H7 (cell line): ENCODE measurements at regions not wholly inside any gene's neighbourhood (a gene's known extent, or its start where the extent isn't known, plus 50 kb on each side); places are given as distances from the start of the nearest gene placed in this dataset.
A peak's percentile ranks its signal among the peaks of the same experiment; 100 is the strongest.

Experiments used
- DNase-seq: peaks from one replicate; pipeline ENCODE4 v3.0.0; 2012
- H3K27me3 ChIP-seq: 2 replicates; pipeline ENCODE4 v1.6.0; 2011; ENCODE audit warnings: mild to moderate bottlenecking, low read length; ENCODE audit not compliant: control insufficient read depth, insufficient read depth
- H3K36me3 ChIP-seq: replicated peaks from 2 replicates; pipeline ENCODE4 v1.5.1; 2011; ENCODE audit warnings: low read length; ENCODE audit not compliant: control insufficient read depth, insufficient read depth
- H3K4me3 ChIP-seq: 2 replicates; pipeline ENCODE4 v1.5.1; 2011; ENCODE audit warnings: low read depth, mild to moderate bottlenecking, control low read depth, low read length, moderate library complexity; ENCODE audit not compliant: insufficient read depth

DNA sequence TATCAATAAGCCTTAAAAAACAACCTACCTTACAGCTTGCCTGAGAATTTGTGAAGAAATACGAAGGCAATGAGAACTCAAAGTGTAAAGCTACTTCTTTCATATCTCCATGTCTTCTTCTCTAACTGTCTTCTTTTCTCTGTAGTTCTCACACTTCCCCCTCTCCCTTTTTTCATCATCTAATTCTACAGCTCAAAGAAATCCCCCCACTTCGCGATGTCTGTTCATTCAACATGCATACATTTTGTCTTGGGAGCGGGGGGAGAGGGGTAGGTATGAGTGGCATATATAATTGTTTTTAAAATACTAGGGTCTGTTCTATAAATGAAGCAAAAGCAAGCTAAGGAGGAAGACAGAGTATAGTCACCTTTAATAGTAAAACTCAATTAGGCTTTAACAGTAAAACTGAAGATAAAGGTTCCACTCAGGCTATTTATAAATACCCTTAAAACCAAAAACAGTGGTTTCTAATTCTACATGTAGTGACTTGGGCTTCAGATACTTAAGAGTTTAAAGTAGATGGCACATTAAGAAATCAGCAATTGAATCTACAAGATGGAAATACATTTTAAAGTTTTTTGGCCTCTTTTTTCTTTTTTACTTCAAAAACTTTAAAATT lies 106.9 kb downstream of the KLF12 start:
- DNase-seq: no peak
- no peaks in the 10 kb centered on the region for H3K36me3 ChIP-seq
- no peak overlapping the region for H3K4me3 ChIP-seq
- H3K27me3 ChIP-seq: no peaks in the 10 kb centered on the region

DNA sequence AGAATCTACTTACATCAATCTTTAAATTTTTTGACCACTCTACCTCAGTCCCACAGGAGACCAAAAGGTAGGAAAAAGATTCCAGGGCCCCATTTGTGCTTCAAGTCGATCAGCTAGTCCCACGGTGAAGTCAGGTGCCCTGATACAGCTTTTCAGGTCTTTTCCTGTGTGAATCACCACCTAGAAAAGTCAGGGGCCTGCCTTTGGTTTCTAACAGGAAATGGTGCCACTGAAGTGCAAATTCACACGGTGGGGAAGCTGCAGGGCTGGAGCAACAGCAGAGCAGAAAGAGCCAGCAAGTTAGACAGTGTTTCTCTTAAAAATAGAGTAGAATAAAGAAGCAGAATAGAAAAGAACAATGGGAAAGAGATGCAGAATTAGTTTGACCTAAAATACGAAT lies 107.5 kb downstream of the KLF12 start:
- no peaks in the 10 kb centered on the region for H3K36me3 ChIP-seq
- H3K27me3 ChIP-seq: no peaks in the 10 kb centered on the region
- H3K4me3 ChIP-seq: no peak overlapping the region
- peak; percentile 44 for DNase-seq

DNA sequence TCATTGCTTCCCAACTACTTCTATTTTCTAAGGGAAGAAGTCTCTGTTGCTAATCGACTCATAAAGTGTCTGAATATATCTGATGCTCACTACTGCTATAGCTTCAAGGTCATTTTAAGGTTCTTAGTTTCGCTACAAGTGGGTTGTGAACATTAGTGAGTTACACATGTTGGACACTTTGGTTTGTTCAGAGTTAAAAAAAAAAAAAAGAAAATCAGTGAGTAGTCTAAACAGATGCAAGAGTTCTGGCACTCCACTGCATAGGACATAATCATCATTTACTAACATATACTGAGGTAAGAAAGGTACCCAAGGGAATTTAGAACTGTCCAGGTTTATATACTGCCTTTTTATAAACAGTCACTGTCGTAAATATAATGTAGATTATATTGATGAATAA lies 108.8 kb downstream of the KLF12 start:
- Histone ChIP-seq H3K4me3 (no peak overlapping the region), H3K36me3 (no peaks in the 10 kb centered on the region), H3K27me3 (no peaks in the 10 kb centered on the region)
- DNase-seq: no peak

DNA sequence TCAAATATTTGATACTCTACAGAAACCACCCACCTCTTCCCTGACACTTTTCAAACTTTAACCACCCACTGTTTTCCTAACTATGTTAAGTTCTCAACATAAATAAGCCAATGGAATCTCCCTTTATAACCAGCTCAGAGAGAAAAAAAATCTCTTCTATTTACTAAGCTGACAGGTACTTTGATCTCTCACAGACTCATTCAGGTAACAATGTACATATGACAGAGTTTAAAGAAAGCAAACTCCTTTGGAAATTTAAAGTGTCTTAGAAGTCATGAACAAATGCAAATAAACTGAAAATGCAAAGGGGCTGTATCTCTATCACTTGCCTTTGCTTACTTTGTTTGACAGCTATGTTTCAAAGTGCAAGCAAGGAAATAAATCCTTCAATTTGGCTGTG lies 109.3 kb downstream of the KLF12 start:
- DNase-seq: no peak
- H3K36me3 ChIP-seq: no peaks in the 10 kb centered on the region
- no peak overlapping the region for H3K4me3 ChIP-seq
- H3K27me3 ChIP-seq: no peaks in the 10 kb centered on the region

DNA sequence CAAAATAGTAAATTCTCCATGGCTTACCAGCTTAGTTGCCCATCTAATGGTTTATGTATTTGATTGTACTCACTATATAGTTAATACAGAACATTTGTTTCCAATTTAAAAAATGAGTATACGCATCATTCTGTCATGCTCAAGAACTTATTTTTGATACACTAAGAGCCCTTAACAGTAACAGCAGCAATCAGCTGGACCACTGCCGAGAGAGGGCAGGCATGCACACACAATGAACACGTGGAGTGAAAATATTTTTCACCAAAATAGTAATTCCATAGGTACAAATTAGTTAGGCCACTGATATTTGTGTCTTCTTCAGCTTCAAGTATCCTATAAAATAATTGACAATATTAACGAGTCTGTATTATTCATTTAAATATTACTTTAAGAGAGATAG lies 109.9 kb downstream of the KLF12 start:
- Histone ChIP-seq H3K4me3 (no peak overlapping the region), H3K36me3 (no peaks in the 10 kb centered on the region), H3K27me3 (no peaks in the 10 kb centered on the region)
- no peak for DNase-seq

DNA sequence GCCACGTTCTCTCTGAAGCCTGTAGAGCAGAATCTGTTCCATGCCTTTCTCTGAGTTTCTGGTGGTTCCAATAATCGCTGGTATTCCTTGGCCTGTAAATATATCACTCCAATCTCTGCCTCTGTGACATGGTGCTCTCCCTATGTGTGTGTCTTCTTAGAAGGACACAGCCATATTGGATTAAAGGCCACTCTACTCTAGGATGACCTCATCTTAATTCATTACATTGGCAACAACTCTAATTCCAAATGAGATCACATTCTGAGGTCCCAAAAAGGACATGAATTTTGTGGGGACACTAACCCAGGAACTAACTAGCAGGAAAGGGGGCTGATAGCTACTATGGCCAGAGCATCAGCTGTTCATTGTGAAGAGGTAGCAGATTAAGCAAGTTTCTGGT lies 110.7 kb downstream of the KLF12 start:
- DNase-seq: no peak
- H3K27me3 ChIP-seq: no peaks in the 10 kb centered on the region
- no peaks in the 10 kb centered on the region for H3K36me3 ChIP-seq
- H3K4me3 ChIP-seq: no peak overlapping the region

DNA sequence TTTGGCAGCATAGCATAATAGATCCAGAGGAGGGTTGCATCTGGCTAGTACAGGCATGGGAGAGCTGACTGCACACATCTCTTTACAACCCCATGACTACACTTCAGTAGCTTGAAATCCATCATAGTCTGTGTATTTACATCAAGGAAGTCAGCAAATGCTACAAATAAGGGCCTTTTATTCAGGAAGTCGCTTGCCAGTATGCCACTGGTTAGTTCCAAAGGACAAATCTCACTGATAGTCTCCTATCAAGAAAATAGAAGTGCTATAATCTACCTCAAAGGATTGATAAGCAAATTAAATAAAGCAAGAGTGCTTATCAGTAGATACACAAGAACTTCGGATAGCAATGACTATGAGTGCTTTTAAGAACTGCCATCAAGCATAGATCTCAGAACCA lies 112.7 kb downstream of the KLF12 start:
- no peaks in the 10 kb centered on the region for H3K36me3 ChIP-seq
- H3K4me3 ChIP-seq: no peak overlapping the region
- DNase-seq: no peak

DNA sequence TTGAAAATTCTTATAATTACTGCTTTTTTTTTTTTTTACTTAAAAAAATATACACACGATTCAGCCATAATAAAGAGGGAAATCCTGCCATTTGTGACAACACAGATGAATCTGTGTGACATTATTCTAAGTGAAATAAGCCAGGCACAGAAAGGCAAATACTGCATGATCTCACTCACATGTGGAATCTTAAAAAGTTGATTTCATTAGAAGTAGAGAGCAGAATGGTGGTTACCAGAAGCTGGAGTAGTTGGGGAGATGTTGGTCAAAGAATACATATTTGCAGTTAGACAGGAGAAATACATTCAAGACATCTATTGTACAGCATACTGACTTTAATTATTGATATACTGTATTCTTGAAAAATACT lies 116.2 kb downstream of the KLF12 start:
- no peaks in the 10 kb centered on the region for H3K27me3 ChIP-seq
- DNase-seq: no peak
- H3K36me3 ChIP-seq: no peaks in the 10 kb centered on the region
- H3K4me3 ChIP-seq: no peak overlapping the region

More for the DNA sequence above, 112.7 kb downstream of the KLF12 start:
- no peaks in the 10 kb centered on the region for H3K27me3 ChIP-seq

DNA sequence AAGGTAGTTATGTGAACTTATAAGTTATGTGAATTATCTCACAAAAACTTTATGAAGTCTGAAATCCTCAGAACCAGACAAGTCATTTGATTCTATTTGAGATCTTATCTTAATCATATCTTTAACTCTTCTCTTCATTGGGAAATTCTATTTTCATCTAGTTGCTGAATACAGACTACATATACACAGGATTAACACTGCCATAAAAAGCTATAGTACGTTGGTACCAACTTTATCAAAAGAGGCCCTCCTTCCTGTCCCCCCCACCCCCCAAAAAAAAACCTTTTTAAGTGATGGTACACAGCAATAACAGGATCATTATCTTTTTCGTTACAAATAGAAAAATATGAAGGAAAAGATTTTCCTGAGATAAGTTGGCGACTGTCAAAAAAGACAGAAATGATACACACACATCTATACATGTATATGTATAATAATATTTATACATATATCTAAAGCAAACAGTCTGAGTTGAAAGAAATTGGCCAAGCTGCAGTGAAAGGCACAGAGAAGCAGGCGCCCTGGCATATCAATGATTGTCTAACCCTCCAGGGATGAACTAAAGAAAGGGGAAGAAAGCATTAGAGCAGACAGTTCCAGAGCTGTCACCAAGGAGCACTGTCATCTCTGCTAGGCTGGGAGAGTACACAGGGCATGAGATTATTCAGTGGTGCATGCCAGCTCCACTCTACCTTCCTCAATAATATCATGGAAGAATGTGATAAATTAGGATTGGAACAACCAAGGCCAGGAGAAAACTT lies 116.7 kb downstream of the KLF12 start:
- no peak for DNase-seq
- no peaks in the 10 kb centered on the region for H3K36me3 ChIP-seq
- H3K27me3 ChIP-seq: no peaks in the 10 kb centered on the region
- no peak overlapping the region for H3K4me3 ChIP-seq

DNA sequence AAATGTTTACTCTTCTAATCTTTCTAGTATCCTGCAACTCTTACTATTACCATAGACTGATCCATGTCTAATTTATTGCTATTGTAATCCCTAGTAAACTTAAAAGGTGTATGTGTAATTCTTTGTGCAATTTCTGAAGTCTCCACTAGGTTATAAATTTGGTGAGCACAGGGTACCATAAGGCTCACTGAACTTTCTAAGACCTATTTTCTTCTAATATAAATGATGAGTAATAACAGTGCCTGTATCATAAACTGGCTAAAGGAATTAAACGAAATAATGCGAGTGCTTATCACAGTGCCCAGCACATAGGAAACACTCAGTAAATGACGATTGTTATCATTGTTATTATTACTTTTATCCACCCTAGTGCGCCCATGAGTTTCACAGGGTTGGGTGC lies 119.1 kb downstream of the KLF12 start:
- no peaks in the 10 kb centered on the region for H3K27me3 ChIP-seq
- H3K36me3 ChIP-seq: no peaks in the 10 kb centered on the region
- no peak overlapping the region for H3K4me3 ChIP-seq
- DNase-seq: no peak

DNA sequence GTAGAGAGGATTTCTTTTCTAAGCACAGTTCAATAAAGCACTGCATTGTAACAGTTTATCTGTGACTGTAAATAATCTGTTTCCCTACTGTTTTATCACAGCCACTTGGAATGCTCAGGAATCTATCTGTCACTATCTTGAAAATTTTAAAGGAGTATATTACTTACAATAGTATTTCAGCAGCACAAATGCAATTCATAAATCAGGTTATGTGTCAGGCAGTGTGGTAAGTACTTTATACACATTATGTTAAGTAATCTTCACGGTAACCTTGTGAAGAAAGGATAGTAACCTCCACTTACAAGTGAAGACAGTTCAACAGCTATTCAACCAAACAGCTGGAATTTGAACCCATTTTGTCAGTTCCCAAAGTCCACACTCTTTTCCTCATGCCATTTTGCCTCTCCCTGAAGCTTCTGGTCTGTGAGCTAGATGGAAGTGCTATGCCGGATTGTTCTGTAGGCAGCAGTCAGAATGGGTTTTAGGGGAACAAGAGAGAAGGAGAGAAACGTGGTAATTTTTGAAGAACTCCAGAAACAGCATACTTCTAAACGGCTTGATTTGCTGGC lies 125.0 kb downstream of the KLF12 start:
- no peak for DNase-seq
- no peaks in the 10 kb centered on the region for H3K36me3 ChIP-seq

DNA sequence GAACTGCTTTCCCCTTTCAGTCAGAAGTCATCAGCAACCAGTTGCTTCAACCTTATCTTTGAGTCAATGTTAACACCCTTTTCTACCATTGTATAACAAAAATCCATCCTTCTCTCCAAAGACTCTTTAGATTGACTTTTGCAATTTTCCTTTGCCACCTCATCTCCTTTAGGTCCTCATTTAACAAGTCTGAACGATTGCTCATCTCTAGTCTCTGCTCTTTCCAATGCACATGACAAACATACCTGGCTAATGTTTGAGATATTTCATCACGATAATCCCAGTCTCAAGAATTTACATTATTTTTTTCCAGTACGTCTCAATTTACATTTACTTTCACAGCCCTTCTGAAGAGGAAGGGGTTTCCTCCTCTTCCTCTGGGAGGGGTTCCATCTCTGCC lies 127.5 kb downstream of the KLF12 start:
- Histone ChIP-seq H3K27me3 (no peaks in the 10 kb centered on the region), H3K36me3 (no peaks in the 10 kb centered on the region), H3K4me3 (no peak overlapping the region)
- no peak for DNase-seq

More for the DNA sequence above, 125.0 kb downstream of the KLF12 start:
- Histone ChIP-seq H3K4me3 (no peak overlapping the region), H3K27me3 (no peaks in the 10 kb centered on the region)

DNA sequence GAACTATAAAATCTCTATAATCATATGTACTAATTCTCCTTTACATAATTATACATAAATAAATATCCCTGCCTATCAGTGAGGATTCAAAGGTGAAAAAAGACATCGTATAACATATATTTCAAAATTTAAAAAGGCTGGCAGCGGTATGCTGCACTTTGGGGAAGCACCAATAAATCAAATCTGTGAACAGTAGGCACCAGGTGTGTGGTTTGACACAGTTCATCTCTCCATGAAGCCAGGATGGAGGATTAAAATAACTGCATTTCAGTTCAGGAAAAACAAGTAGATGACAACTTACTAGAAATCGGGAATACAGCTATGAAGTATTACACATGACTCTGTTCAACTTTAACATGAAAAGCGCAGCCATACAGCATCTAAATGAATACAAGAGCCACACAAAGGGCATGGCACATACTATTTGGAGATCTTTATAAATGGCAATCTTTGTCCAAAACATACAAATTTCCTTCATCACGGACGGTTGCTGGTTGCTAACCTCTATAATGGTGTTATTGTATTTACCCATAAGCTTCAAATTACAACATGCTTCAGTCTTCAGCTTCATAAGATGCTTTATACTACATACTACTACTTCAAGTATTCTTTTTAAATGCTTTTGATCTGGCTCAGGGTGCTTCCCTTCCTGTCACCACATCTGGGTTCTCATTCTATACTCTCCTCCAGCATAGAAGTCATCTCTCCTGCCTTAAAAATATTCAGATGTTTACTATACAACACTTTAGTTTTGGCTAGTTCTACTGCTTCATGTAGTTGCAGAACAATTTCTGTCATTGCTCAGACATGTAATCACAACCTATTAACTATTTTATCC lies 128.7 kb downstream of the KLF12 start:
- Histone ChIP-seq H3K4me3 (no peak overlapping the region), H3K36me3 (no peaks in the 10 kb centered on the region), H3K27me3 (no peaks in the 10 kb centered on the region)
- no peak for DNase-seq

DNA sequence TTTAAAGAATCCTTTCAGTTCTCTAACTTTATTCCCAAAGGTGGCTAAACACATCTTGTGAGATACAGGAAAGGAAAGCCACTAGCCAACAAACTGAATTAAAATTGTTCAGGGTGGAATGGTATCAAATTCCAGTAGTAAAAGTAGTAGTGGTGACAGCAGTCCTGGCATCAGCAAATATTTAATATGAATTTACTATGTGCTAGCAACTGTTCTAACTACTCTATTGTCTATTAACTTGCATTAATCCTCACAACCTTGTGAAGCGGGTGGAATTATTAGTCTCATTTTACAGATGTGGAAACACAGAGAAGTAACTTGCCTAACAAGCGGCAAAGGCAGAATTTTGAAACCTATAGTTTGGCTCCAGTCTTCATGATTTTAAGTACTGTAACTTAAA lies 130.1 kb downstream of the KLF12 start:
- DNase-seq: no peak
- H3K36me3 ChIP-seq: no peaks in the 10 kb centered on the region
- H3K27me3 ChIP-seq: no peaks in the 10 kb centered on the region
- no peak overlapping the region for H3K4me3 ChIP-seq

DNA sequence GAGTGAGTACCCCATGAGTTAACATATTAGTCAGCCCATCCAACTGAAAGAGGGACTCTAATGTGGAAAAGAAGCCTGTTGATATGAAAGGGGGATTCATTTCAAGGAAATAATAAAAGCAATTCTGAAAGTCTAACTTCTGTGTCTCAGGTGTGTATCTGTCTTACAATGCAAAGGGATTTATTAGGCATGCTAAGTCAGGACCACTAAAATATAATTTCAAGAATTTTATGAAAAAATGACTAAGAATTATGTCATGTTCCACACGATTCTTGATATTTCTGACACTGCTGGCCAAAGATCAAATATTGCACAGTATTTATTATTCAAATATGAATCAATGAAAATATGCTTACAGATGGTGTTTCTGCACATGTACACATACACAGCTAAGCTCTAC lies 130.8 kb downstream of the KLF12 start:
- Histone ChIP-seq H3K4me3 (no peak overlapping the region), H3K36me3 (no peaks in the 10 kb centered on the region), H3K27me3 (no peaks in the 10 kb centered on the region)
- no peak for DNase-seq
